ENCODE measurements at regions not wholly inside any gene's neighbourhood (a gene's known extent, or its start where the extent isn't known, plus 50 kb on each side); places are given as distances from the start of the nearest gene placed in this dataset.

DNA sequence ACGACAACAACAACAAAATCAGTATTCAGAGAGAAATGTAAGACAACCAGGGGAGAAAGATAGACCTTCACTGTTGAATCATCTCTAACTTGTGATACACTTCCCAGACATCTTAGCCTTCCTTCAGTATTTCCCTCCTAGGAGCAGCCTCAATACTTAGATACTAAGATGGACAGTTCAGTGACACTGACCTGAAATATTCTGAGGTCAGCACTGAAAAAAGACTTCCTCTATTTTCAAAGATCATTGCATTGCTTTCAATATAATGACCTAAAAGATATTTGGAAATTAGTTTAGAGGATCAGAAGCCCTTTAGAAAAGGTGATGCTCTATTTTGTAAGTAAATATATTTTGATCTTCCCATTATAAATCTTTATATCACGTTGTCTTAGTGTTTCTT is 101.0 kb downstream of the MRPL39 start:
- Histone ChIP-seq H3K4me1 (no peaks in the 10 kb centered on the region), H3K4me3 (no peak overlapping the region), H3K27ac (no peak overlapping the region), H3K4me2 (no peak overlapping the region), H3K9me3 (no peaks in the 10 kb centered on the region)
- POLR2A ChIA-PET, result no interaction called here
- DNase-seq (ENCODE audit: low read depth in 1 of 2, low spot score in 1 of 2) (no peak), ATAC-seq (no peak), FAIRE-seq (no peak)
- TF ChIP-seq ELK1 (IDR thresholded peaks at IDR 0.05; ENCODE audit: low read depth, low read length) (no peak), MYC (IDR thresholded peaks at IDR 0.05; ENCODE audit: borderline replicate concordance, low read length) (no peak), TP53 (CRISPR knock-in tag; IDR thresholded peaks at IDR 0.05) (no peak), CBX2 (IDR thresholded peaks at IDR 0.05; ENCODE audit: borderline replicate concordance, low read depth) (no peak), NR3C1 (IDR thresholded peaks at IDR 0.05) (no peak), BHLHE40 (IDR thresholded peaks at IDR 0.05; ENCODE audit: low read depth, low read length) (no peak), SMC3 (IDR thresholded peaks at IDR 0.05) (no peak), NFE2L2 (conservative IDR thresholded peaks at IDR 0.05; ENCODE audit: low read length) (no peak), JUN (IDR thresholded peaks at IDR 0.05) (no peak)
- TF ChIP-seq, protein P1, sequence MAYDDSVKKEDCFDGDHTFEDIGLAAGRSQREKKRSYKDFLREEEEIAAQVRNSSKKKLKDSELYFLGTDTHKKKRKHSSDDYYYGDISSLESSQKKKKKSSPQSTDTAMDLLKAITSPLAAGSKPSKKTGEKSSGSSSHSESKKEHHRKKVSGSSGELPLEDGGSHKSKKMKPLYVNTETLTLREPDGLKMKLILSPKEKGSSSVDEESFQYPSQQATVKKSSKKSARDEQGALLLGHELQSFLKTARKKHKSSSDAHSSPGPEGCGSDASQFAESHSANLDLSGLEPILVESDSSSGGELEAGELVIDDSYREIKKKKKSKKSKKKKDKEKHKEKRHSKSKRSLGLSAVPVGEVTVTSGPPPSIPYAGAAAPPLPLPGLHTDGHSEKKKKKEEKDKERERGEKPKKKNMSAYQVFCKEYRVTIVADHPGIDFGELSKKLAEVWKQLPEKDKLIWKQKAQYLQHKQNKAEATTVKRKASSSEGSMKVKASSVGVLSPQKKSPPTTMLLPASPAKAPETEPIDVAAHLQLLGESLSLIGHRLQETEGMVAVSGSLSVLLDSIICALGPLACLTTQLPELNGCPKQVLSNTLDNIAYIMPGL (CRISPR knock-in tag; IDR thresholded peaks at IDR 0.05; ENCODE audit: borderline replicate concordance), result no peak
- WGBS (ENCODE audit: missing lambda C conversion rate), result 22% methylated on average over 2 of the region's 2 CpGs
- CTCF ChIA-PET, result no interaction called here

- ChIA-PET CTCF (no interaction called here), POLR2A (no interaction called here)
- H3K27ac ChIP-seq, result no peak overlapping the region
- WGBS (ENCODE audit: missing lambda C conversion rate), result 10% methylated on average over 1 of the region's 1 CpG
- H3K4me1 ChIP-seq, result no peaks in the 10 kb centered on the region
- no peak overlapping the region for H3K4me2 ChIP-seq
- no peaks in the 10 kb centered on the region for H3K9me3 ChIP-seq
- DNase-seq (ENCODE audit: low read depth in 1 of 2, low spot score in 1 of 2), result no peak
- ATAC-seq, result no peak
- no peak for FAIRE-seq
- no peak overlapping the region for H3K4me3 ChIP-seq
- TF ChIP-seq SMC3 (IDR thresholded peaks at IDR 0.05), result no peak
- no peak for TF ChIP-seq TFCP2L1 (CRISPR knock-in tag; IDR thresholded peaks at IDR 0.05)
- no peak for TF ChIP-seq KDM5A (IDR thresholded peaks at IDR 0.05)
- TF ChIP-seq, protein P2, sequence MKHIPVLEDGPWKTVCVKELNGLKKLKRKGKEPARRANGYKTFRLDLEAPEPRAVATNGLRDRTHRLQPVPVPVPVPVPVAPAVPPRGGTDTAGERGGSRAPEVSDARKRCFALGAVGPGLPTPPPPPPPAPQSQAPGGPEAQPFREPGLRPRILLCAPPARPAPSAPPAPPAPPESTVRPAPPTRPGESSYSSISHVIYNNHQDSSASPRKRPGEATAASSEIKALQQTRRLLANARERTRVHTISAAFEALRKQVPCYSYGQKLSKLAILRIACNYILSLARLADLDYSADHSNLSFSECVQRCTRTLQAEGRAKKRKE (CRISPR knock-in tag; IDR thresholded peaks at IDR 0.05; ENCODE audit: low read depth), result no peak
- TF ChIP-seq HDAC2 (IDR thresholded peaks at IDR 0.05), result no peak
- TF ChIP-seq RAD21 (conservative IDR thresholded peaks at IDR 0.05 in 1 of 2, IDR thresholded peaks at IDR 0.05 in 1 of 2), result no peak
- TF ChIP-seq TP53 (CRISPR knock-in tag; IDR thresholded peaks at IDR 0.05), result no peak
Observed at GRCh38 chr21:25503981-25504380, 103.3 kb downstream of the MRPL39 start.

DNA sequence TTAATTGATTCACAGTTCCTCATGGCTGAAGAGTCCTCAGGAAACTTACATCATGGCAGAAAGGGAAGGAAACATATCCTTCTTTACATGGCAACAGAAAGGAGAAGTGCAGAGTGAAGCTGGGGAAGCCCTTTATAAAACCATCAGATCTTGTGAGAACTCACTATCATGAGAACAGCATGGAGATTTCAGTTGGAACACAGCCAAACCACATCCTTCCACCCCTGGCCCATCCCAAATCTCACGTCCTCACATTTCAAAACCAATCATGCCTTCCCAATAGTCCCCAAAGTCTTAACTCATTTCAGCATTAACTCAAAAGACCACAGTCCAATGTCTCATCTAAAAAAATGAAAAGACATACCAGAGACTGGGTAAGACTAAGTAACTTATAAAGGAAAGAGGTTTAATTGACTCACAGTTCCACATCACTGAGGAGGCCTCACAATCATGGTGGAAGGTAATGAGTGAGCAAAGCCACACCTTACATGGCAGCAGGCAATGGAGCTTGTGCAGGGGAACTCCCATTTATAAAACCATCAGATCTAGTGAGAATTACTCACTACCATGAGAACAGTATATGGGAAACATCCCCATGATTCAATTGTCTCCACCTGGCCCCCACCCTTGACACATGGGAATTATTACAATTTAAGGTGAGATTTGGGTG is 105.2 kb downstream of the MRPL39 start:
- FAIRE-seq (no peak), DNase-seq (ENCODE audit: low read depth in 1 of 2, low spot score in 1 of 2) (no peak), ATAC-seq (no peak)
- TF ChIP-seq, protein P3, sequence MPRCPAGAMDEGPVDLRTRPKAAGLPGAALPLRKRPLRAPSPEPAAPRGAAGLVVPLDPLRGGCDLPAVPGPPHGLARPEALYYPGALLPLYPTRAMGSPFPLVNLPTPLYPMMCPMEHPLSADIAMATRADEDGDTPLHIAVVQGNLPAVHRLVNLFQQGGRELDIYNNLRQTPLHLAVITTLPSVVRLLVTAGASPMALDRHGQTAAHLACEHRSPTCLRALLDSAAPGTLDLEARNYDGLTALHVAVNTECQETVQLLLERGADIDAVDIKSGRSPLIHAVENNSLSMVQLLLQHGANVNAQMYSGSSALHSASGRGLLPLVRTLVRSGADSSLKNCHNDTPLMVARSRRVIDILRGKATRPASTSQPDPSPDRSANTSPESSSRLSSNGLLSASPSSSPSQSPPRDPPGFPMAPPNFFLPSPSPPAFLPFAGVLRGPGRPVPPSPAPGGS (IDR thresholded peaks at IDR 0.05), result no peak
- TF ChIP-seq POLR2AphosphoS2 (conservative IDR thresholded peaks at IDR 0.05; ENCODE audit: low read length) (no peak), SMC3 (IDR thresholded peaks at IDR 0.05) (no peak), KDM5A (IDR thresholded peaks at IDR 0.05) (no peak), ESRRA (IDR thresholded peaks at IDR 0.05; ENCODE audit: borderline replicate concordance, low read length) (no peak), TFCP2L1 (CRISPR knock-in tag; IDR thresholded peaks at IDR 0.05) (no peak), E2F6 (IDR thresholded peaks at IDR 0.05; ENCODE audit: borderline replicate concordance, low read depth) (no peak), ZNF302 (CRISPR knock-in tag; IDR thresholded peaks at IDR 0.05) (no peak), RCOR1 (IDR thresholded peaks at IDR 0.05; ENCODE audit: low read depth, low read length) (no peak), CHD2 (IDR thresholded peaks at IDR 0.05; ENCODE audit: low read length, partially characterized antibody) (no peak)
- WGBS (ENCODE audit: missing lambda C conversion rate), result 0% methylated on average over 1 of the region's 1 CpG
- Histone ChIP-seq H3K4me1 (no peaks in the 10 kb centered on the region), H3K4me2 (no peak overlapping the region), H3K9me3 (no peaks in the 10 kb centered on the region), H3K27ac (no peak overlapping the region), H3K4me3 (no peak overlapping the region)
- ChIA-PET POLR2A (no interaction called here), CTCF (no interaction called here)

Data from A549 (cell line).